Esophagus squamous epithelium (tissue), 4 donors: ENCODE measurements at regions not wholly inside any gene's neighbourhood (a gene's known extent, or its start where the extent isn't known, plus 50 kb on each side); places are given as distances from the start of the nearest gene placed in this dataset.

Experiments
- CTCF ChIP-seq, 6 experiments: fragments of 450-650 bp in 4 of 6; fragments of 200-600 bp in 2 of 6; sonication (generic) in 2 of 6; IDR thresholded peaks; one replicate each; pipeline ENCODE4 v1.5.1; 2016 to 2019; ENCODE audit warnings: antibody characterized with exemption in 6 of 6, mild to moderate bottlenecking in 4 of 6, moderate library complexity in 4 of 6
- POLR2A ChIP-seq, 4 donors: fragments of 450-650 bp; IDR thresholded peaks; one replicate each; pipeline ENCODE4 v1.6.1; 2017; ENCODE audit warnings: antibody characterized with exemption in 4 of 4, mild to moderate bottlenecking in 4 of 4, moderate library complexity in 3 of 4

GRCh38 chr1:4954392-4954791 is 300.0 kb downstream of the AJAP1 start:
- no peak for TF ChIP-seq CTCF (IDR thresholded peaks at IDR 0.05)
- TF ChIP-seq POLR2A (IDR thresholded peaks at IDR 0.05): no peak
